MCF 10A (cell line): ENCODE measurements at regions not wholly inside any gene's neighbourhood (a gene's known extent, or its start where the extent isn't known, plus 50 kb on each side); places are given as distances from the start of the nearest gene placed in this dataset.

ENCODE experiments used
- BruUV-seq: library from RNA; stranded (reverse); fragments of 400-500 nt; replicated peaks from 2 replicates; lab custom pipeline; 2021; lab: Mats Ljungman, UMichigan
- CTCF ChIA-PET: fragments of 300-600 bp; sonication (Branson Sonifier 250); formaldehyde crosslinking; extraction: SDS; loops from one replicate; lab custom pipeline; 2021; ENCODE audit warnings: antibody characterized with exemption, inconsistent platforms; lab: Yijun Ruan, JAX
- POLR2A ChIA-PET: fragments of 300-600, 350-650 bp; sonication (Branson Sonifier 250); formaldehyde crosslinking; extraction: SDS; loops from one replicate; lab custom pipeline; 2020; ENCODE audit warnings: antibody characterized with exemption, inconsistent platforms; lab: Yijun Ruan, JAX
- DNase-seq: peaks from one replicate; pipeline ENCODE4 v3.0.0-alpha.2; 2018; ENCODE audit not compliant: unreplicated experiment
- H3K27ac Mint-ChIP-seq: one replicate; pipeline ENCODE4 v1.8.0; 2022; ENCODE audit warnings: mild to moderate bottlenecking, low read depth, mixed read lengths; ENCODE audit not compliant: unreplicated experiment
- H3K27me3 Mint-ChIP-seq: one replicate; pipeline ENCODE4 v1.8.0; 2022; ENCODE audit warnings: mixed read lengths; ENCODE audit not compliant: insufficient read depth, unreplicated experiment
- H3K36me3 Mint-ChIP-seq: one replicate; pipeline ENCODE4 v1.8.0; 2022; ENCODE audit warnings: mild to moderate bottlenecking, moderate library complexity, mixed read lengths; ENCODE audit not compliant: insufficient read depth, unreplicated experiment
- H3K4me1 Mint-ChIP-seq: one replicate; pipeline ENCODE4 v1.8.0; 2022; ENCODE audit warnings: mixed read lengths; ENCODE audit not compliant: insufficient read depth, unreplicated experiment
- H3K4me3 Mint-ChIP-seq: one replicate; pipeline ENCODE4 v1.8.0; 2022; ENCODE audit warnings: mild to moderate bottlenecking, moderate library complexity, mixed read lengths; ENCODE audit not compliant: unreplicated experiment
- H3K9me3 Mint-ChIP-seq: one replicate; pipeline ENCODE4 v1.8.0; 2022; ENCODE audit warnings: mixed read lengths; ENCODE audit not compliant: unreplicated experiment
- CTCF ChIP-seq: fragments of 200-600 bp; IDR thresholded peaks from one replicate; pipeline ENCODE4 v1.8.0; 2022; ENCODE audit warnings: antibody characterized with exemption, mild to moderate bottlenecking; ENCODE audit not compliant: unreplicated experiment
- intact Hi-C: fragments of 100-400 bp; cut with micrococcal nuclease; formaldehyde crosslinking; loops from 2 replicates; pipeline ENCODE4 v1.14.1; 2022

- ChIA-PET POLR2A (interaction anchor here (1.5 kb wide), 1 partner anchor 10 kb away, joined by 6 read pairs; no protein-coding TSS in a partner anchor), CTCF (interaction anchor here (1.1 kb wide), 1 partner anchor 461 kb away, joined by 3 read pairs; no protein-coding TSS in a partner anchor)
- no peak overlapping the region for H3K27ac Mint-ChIP-seq
- no peak for DNase-seq
- H3K4me1 Mint-ChIP-seq = peaks cover 17% of the 10 kb centered on the region
- H3K4me3 Mint-ChIP-seq = no peak overlapping the region
- intact Hi-C loops = no loop called here
- no peak for TF ChIP-seq CTCF
- H3K27me3 Mint-ChIP-seq = peaks cover 11% of the 10 kb centered on the region
- H3K36me3 Mint-ChIP-seq = no peaks in the 10 kb centered on the region
- BruUV-seq = no TSS peak
- H3K9me3 Mint-ChIP-seq = no peaks in the 10 kb centered on the region
Observed at GRCh38 chr10:120400601-120401000, 56.4 kb upstream of the PLPP4 start.

- Mint-ChIP-seq H3K9me3 (no peaks in the 10 kb centered on the region), H3K4me1 (peaks cover 6% of the 10 kb centered on the region), H3K27ac (no peak overlapping the region), H3K36me3 (no peaks in the 10 kb centered on the region), H3K27me3 (peaks cover 17% of the 10 kb centered on the region), H3K4me3 (no peak overlapping the region)
- intact Hi-C loops = no loop called here
- BruUV-seq = no TSS peak
- no peak for TF ChIP-seq CTCF
- DNase-seq = no peak
- ChIA-PET CTCF (interaction anchor here (0.6 kb wide), 1 partner anchor 304 kb away, joined by 3 read pairs; no protein-coding TSS in a partner anchor), POLR2A (interaction anchor here (1.5 kb wide), 1 partner anchor 8 kb away, joined by 6 read pairs; no protein-coding TSS in a partner anchor)
Observed at GRCh38 chr10:120402147-120402766, 54.8 kb upstream of the PLPP4 start.

- H3K4me1 Mint-ChIP-seq = peaks cover 6% of the 10 kb centered on the region
- H3K27ac Mint-ChIP-seq = no peak overlapping the region
- intact Hi-C loops = no loop called here
- no peak for TF ChIP-seq CTCF
- H3K4me3 Mint-ChIP-seq = no peak overlapping the region
- no peaks in the 10 kb centered on the region for H3K36me3 Mint-ChIP-seq
- CTCF ChIA-PET = interaction anchor here (0.7 to 2.9 kb wide), 2 partner anchors 21 to 429 kb away, joined by 3 to 9 read pairs; no protein-coding TSS in a partner anchor
- no peak for DNase-seq
- H3K27me3 Mint-ChIP-seq = peaks cover 17% of the 10 kb centered on the region
- BruUV-seq = no TSS peak
- H3K9me3 Mint-ChIP-seq = no peaks in the 10 kb centered on the region
- POLR2A ChIA-PET = no interaction called here
Observed at GRCh38 chr10:120403109-120403508, 53.9 kb upstream of the PLPP4 start.

GRCh38 chr10:120406376-120406775, 50.7 kb upstream of the PLPP4 start:
- no peak for DNase-seq
- Mint-ChIP-seq H3K27ac (no peak overlapping the region), H3K4me1 (peaks cover 6% of the 10 kb centered on the region), H3K4me3 (no peak overlapping the region), H3K9me3 (no peaks in the 10 kb centered on the region), H3K27me3 (peaks cover 27% of the 10 kb centered on the region), H3K36me3 (no peaks in the 10 kb centered on the region)
- intact Hi-C loops = no loop called here
- POLR2A ChIA-PET = no interaction called here
- CTCF ChIA-PET = no interaction called here
- no TSS peak for BruUV-seq
- TF ChIP-seq CTCF = no peak
